ENCODE measurements at regions not wholly inside any gene's neighbourhood (a gene's known extent, or its start where the extent isn't known, plus 50 kb on each side); places are given as distances from the start of the nearest gene placed in this dataset.

GRCh38 chr3:71891483-71891882 is 106.5 kb upstream of the PROK2 start:
- no peak overlapping the region for H3K4me3 ChIP-seq
- no peaks in the 10 kb centered on the region for H3K9me3 ChIP-seq
- no peaks in the 10 kb centered on the region for H3K36me3 ChIP-seq
- peak overlapping the region; percentile 64 to 83 (median 80) for H3K27ac ChIP-seq
- no peaks in the 10 kb centered on the region for H3K27me3 ChIP-seq
- no peak for TF ChIP-seq POLR2AphosphoS5 (IDR thresholded peaks at IDR 0.05)
- no peak for TF ChIP-seq EP300 (IDR thresholded peaks at IDR 0.05)
- no peak for TF ChIP-seq CTCF (IDR thresholded peaks at IDR 0.05)
- TF ChIP-seq POLR2A (IDR thresholded peaks at IDR 0.05) = no peak
- peaks cover 0 to 20% (median 9%) of the 10 kb centered on the region in 3 donors for H3K4me1 ChIP-seq
- ATAC-seq = no peak

- TF ChIP-seq CTCF (IDR thresholded peaks at IDR 0.05) = no peak
- no peak for TF ChIP-seq EP300 (IDR thresholded peaks at IDR 0.05)
- TF ChIP-seq POLR2A (IDR thresholded peaks at IDR 0.05) = no peak
- TF ChIP-seq POLR2AphosphoS5 (IDR thresholded peaks at IDR 0.05) = no peak
- 17 to 18% methylated on average over 1 to 2 of the region's 4 CpGs for WGBS, 2 donors (ENCODE audit: low coverage in 1 of 2)
- H3K36me3 ChIP-seq = no peaks in the 10 kb centered on the region
- H3K4me3 ChIP-seq = no peak overlapping the region
- H3K27me3 ChIP-seq = no peaks in the 10 kb centered on the region
- peaks cover 0 to 20% (median 9%) of the 10 kb centered on the region in 3 donors for H3K4me1 ChIP-seq
- peak; percentile 86 for ATAC-seq
- H3K9me3 ChIP-seq = no peaks in the 10 kb centered on the region
- peak overlapping the region; percentile 64 to 83 (median 80) for H3K27ac ChIP-seq
Measured at GRCh38 chr3:71890356-71890931, 105.5 kb upstream of the PROK2 start.

DNA sequence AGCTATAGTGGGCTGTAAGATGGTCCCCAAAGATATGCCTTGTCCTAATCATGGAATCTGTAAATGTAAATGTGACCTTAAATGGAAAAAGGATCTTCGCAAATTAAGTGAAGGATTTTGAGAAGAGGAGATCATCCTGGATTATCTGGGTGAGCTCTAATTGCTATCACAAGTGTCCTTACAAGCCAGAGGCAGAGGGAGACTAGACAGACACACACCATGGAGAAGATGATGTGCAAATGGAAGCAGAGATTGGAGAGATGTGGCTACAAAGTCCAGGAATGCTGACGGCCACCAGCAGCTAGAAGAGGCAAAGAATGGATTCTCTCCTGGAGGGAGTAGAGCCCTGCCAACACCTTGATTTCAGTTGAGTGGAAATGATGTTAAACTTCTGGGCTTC is 102.3 kb upstream of the PROK2 start:
- ATAC-seq = no peak
- no peak for TF ChIP-seq CTCF (IDR thresholded peaks at IDR 0.05)
- TF ChIP-seq EP300 (IDR thresholded peaks at IDR 0.05) = no peak
- TF ChIP-seq POLR2AphosphoS5 (IDR thresholded peaks at IDR 0.05) = no peak
- no peak for TF ChIP-seq POLR2A (IDR thresholded peaks at IDR 0.05)
- H3K36me3 ChIP-seq = no peaks in the 10 kb centered on the region
- H3K27me3 ChIP-seq = no peaks in the 10 kb centered on the region
- H3K9me3 ChIP-seq = no peaks in the 10 kb centered on the region
- H3K4me1 ChIP-seq = peaks cover 0 to 24% (median 9%) of the 10 kb centered on the region in 3 donors
- no peak overlapping the region for H3K4me3 ChIP-seq
- H3K27ac ChIP-seq = no peak overlapping the region
- WGBS, 2 donors (ENCODE audit: low coverage in 1 of 2) = 77 to 88% methylated on average over 1 to 2 of the region's 2 CpGs

DNA sequence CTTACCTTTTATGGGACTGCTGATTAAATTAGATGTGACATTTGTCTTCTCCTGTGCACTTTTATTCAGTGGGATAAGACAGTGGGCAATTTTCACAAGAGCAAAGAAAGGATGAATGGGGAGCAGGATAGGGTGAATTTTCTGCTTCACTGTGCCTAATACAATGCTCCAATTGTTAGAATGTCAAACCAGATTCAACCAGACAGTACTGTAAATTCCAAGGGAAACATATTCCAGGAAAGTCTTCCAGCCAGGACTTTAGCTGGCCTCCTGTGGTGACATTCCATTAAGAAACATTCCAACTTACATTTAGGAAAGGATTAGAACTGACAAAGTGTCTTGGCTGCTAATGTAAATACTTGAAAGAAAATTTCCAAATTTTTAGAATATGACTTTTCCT is 100.1 kb upstream of the PROK2 start:
- Histone ChIP-seq H3K4me3 (no peak overlapping the region), H3K4me1 (peaks cover 0 to 6% (median 0%) of the 10 kb centered on the region in 3 donors), H3K36me3 (no peaks in the 10 kb centered on the region), H3K9me3 (no peaks in the 10 kb centered on the region), H3K27me3 (no peaks in the 10 kb centered on the region), H3K27ac (no peak overlapping the region)
- no peak for ATAC-seq
- no peak for TF ChIP-seq EP300 (IDR thresholded peaks at IDR 0.05)
- no peak for TF ChIP-seq CTCF (IDR thresholded peaks at IDR 0.05)
- no peak for TF ChIP-seq POLR2AphosphoS5 (IDR thresholded peaks at IDR 0.05)
- TF ChIP-seq POLR2A (IDR thresholded peaks at IDR 0.05) = no peak

GRCh38 chr3:71881732-71882131 is 96.8 kb upstream of the PROK2 start:
- Histone ChIP-seq H3K4me1 (peaks cover 0 to 7% (median 0%) of the 10 kb centered on the region in 3 donors), H3K27ac (no peak overlapping the region), H3K27me3 (no peaks in the 10 kb centered on the region), H3K9me3 (no peaks in the 10 kb centered on the region), H3K36me3 (no peaks in the 10 kb centered on the region), H3K4me3 (no peak overlapping the region)
- no peak for ATAC-seq
- TF ChIP-seq EP300 (IDR thresholded peaks at IDR 0.05) (no peak), CTCF (IDR thresholded peaks at IDR 0.05) (no peak), POLR2AphosphoS5 (IDR thresholded peaks at IDR 0.05) (no peak), POLR2A (IDR thresholded peaks at IDR 0.05) (no peak)
- 74 to 85% methylated on average over 2 of the region's 2 CpGs for WGBS, 2 donors (ENCODE audit: low coverage in 1 of 2)

Measured in gastroesophageal sphincter (tissue), 4 donors.